HS-27A (cell line): ENCODE measurements at regions not wholly inside any gene's neighbourhood (a gene's known extent, or its start where the extent isn't known, plus 50 kb on each side); places are given as distances from the start of the nearest gene placed in this dataset.
A peak's percentile ranks its signal among the peaks of the same experiment; 100 is the strongest.

Experiments
- DNase-seq: peaks from one replicate; pipeline ENCODE4 v3.0.0-alpha.2; 2012; ENCODE audit warnings: low read depth, missing footprints

DNA sequence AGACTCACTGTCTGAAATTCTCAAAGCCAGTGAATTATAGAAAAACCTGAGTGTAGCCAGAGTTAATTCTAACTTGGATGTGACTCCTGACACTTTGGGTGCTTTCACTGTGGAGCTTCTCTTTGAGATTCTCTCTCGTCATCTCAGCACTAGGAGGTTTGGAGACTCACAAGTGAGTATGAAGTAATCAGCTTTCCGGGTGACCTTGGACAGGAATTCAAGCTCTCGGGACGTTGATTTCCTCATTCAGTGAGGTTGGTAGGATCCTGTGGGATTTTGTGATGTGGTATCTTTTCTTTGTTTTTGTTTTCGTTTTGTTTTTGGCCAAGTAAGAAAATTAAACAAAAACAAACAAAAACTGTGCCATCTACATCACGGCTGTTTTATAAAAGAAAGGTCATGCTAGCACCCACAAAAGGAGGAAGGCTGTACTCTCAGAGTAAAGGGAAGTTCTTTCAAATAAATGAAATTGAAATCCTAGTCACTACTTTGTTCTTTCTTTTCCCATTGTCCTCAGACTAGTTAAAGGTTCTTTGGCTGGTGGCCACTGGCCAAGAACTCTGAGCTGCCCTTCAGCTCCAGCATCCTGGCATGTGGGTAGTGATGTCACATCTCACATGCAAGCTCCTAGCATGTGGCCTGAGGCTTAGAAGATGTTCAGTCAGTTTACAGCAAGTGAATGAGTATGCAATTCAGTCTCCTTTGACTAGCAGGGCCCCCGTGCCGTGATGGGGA, 263.3 kb upstream of the TPM1 start:
- DNase-seq, result no peak

DNA sequence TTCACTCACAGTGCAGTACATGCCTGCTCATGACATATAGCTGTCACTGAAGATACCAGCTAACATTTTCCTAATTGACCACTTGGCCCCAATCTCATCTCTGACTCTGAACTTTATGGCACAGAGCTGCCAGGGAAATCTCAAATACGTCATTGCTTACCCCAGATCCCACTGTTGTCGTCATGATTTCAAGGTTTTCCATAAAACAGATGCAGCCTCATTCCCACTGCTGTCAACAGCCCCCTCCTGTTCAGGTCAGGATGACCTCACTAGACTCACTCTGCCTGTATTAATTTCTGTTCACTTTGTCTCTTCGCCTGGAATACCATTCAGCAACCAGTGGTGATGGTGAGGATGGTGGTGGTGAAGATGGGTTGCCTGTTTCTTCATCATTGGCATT, 262.6 kb upstream of the TPM1 start:
- DNase-seq, result no peak

DNA sequence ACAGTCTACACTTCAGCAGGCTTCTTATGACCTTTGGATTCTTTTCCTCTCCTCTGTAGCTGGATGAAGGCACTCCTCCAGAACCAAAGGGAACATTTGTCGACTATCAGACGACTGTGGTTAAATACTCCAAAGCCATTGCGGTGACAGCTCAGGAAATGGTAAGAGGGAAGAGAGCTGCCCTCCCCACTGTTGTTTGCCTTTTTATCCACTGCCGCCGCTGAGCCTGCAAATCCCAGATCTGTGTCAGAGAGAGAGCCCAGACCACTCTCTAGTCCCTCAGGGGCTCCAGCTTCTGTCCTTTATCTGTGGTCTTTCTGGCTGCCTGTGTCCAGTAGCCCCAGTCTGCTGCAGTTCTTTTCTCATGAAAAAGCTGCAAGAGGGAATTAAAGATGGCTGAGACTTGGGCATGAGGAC, 261.5 kb upstream of the TPM1 start:
- DNase-seq, result no peak

DNA sequence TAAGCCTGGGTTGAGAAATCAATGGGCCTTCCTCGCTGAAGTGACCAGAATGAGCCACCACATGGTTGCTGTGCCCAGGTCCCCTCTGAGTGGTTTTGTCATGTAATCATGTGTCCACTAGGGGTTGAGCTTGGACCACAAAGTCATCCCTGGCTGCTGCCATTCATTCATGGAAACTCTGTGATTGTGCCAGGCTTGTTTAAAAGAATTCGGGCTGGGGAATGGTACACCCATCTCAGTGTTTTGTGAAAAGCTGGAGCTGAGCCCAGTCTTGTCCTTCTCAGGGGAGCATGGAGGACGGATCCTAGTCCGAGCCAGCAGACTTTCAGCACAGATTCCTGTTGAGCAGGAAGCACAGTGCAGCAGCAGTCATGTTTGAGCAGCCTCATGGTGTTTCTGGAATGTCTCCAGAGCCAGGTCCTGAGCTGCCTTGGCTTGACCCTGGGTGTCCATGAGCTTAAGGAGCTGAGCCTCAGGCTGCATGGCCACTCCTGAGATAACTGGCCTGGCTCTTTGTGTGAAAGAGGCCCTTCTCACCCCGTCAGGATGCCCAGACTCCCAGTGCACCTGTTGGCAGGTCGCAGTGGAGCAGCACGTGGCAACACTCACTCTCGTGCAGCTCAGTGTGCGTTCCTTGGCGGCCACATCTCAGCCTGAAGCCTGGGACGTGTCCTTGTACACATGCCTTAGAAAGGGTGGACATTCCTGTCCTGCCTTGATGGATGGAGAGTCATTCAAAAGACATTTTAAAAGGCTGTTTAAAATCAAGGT, 260.3 kb upstream of the TPM1 start:
- peak; percentile 93 for DNase-seq

DNA sequence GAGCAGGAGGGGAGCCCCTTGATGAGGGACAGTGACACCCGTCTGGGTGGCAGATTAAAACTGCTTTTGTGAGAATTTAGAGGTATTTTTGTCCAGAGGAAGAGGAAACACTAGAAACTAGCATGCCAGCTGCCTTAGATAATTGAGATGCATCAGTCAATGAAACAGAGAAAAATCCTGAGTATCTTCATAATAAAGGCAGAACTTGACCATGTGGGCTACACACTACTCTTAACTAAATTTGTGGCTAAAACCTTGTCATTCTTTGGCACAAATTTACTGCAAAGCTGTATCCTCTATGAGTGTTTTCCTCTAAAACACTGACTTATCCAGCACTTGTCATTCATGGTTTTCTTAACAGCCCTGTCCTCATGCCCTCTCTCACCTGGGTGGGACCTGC, 259.7 kb upstream of the TPM1 start:
- no peak for DNase-seq

DNA sequence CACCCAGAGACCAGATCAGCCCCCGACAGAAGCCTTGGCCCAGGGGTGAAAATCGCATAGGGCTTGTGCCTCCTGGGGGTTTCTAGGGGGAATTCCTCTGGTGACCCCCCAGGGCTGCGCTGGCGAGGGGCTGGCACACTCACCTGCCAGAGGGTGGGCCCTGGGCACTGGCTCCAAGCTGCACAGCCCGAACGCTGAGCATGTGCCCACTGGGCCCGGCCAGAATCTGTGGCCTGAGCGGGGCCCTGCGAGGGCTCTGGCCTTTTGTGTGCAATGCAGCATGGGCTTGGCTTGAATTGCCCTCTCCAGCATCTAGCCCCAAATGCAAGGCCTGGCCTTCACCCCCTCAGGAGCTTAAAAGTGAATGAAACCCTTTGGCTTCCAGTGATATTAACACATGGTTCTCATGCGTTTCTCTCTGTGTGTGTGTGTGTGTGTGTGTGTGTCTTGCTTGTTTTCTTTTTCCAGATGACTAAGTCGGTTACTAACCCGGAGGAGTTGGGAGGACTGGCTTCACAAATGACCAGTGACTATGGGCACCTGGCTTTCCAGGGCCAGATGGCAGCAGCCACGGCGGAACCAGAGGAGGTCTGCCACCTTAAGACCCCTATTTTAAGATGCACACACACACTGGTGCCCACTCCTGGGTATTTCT, 259.1 kb upstream of the TPM1 start:
- DNase-seq, result peak; percentile 77

DNA sequence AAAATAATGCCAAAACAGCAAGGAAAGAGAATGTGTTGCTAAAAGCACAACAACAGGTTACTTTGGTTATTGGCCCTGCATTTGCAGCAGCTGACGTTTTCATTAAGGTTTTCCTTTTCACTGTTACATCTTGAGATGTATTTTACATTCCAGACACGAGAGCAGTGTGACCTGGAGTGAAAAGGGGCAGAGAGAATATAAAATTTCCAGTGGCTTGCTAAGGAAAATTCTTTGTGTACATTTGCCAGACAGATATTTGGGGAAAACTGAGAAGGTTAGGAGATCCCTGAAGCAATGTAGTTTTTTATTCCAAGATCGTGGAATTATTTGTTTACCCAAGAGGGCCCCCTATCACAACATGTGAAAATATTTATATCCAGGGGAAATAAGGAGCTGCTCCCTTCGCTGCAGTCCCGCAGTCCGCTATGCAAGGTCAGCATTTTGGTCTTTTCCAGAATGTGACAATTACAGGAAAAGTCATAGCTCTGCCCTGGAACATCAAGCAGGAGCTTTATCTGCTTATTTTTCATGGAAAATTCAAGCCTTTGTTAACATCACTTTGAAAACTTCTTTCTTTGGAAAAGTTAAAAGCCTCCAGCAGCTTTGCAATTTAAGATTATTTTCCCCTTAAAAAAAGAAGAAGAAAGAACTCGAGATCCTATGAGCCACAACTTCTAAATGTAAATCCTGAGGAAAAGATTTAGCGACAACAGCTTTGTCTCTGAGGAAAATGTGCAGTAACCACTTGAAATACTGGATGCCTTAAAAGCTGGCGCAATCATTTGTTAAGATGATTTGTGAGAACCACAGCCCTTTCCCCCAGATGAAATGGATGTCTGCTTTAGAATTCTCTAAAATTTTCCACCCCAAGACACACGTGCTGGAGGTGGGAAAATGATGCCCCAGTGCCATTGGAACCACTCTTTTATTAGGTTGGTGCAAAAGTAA, 256.4 kb upstream of the TPM1 start:
- DNase-seq, result no peak

DNA sequence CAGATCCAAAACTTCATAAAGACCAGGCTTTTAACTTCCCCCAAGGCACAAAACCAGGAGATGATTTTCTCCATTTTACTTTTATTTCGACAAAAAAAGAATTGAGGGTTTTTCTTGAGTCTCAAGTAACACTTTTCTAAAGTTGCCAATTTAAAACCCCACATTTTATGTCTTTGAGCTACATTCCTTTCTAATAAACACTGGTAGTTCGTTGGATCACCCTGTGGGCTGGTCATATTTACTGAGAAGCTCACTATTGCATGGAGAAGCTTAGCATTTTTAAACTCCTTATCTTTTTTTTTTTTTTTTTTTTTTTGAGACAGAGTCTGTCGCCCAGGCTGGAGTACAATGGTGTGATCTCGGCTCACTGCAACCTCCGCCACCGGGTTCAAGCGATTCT, 255.1 kb upstream of the TPM1 start:
- no peak for DNase-seq

DNA sequence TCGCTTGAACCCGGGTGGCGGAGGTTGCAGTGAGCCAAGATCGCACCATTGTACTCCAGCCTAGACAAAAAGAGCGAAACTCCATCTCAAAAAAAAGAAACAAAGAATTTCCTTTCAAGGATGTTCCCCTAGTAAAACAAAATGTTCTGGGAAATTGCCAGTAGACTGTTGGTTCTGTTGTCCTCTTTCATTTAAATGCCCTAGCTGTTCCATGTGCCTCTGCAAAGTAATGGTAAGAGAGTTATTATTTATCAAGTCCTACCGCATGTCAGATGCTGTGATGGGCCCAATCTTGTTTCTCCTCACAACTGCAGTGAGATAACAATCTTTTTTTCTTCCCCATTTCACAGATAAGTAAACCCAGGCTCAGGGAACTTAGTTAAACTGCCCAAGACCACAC, 254.3 kb upstream of the TPM1 start:
- no peak for DNase-seq

DNA sequence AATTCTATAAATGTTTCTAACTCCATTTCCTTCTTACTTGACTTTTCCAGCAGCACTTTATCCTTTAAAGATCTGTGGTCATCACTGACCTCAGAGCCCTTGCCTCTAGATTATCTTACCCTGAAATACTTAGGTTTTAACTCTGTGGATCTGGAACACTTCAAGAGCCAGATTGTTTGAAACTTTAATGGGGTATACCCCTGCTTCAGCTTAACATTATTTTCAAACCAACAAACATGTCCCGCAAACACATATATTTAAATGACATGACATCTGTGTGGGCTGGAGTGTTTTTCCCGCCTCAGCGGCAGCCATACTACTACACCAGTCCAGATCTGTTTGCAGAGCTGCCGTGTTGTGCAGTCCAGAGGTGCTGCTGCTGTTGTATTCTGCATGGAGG, 252.0 kb upstream of the TPM1 start:
- no peak for DNase-seq

DNA sequence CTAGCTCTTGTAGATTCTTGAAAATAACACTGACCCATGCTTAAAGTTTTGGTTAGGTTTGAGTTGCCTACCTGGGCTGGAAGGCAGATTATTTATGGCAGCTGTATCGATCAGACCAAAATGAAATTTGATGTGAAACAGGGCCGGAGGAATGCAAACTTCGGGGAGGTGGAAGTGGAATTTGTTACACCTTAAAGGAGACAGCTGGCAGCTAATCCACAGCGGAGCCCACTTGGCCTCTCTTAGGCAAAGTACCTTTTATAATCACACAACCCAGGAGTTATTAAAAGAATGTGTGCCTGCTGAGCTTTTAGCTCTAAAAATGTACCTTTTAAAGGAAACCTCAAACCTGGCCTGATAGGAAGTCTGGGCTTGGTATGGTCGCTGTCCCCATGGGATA, 250.9 kb upstream of the TPM1 start:
- no peak for DNase-seq

DNA sequence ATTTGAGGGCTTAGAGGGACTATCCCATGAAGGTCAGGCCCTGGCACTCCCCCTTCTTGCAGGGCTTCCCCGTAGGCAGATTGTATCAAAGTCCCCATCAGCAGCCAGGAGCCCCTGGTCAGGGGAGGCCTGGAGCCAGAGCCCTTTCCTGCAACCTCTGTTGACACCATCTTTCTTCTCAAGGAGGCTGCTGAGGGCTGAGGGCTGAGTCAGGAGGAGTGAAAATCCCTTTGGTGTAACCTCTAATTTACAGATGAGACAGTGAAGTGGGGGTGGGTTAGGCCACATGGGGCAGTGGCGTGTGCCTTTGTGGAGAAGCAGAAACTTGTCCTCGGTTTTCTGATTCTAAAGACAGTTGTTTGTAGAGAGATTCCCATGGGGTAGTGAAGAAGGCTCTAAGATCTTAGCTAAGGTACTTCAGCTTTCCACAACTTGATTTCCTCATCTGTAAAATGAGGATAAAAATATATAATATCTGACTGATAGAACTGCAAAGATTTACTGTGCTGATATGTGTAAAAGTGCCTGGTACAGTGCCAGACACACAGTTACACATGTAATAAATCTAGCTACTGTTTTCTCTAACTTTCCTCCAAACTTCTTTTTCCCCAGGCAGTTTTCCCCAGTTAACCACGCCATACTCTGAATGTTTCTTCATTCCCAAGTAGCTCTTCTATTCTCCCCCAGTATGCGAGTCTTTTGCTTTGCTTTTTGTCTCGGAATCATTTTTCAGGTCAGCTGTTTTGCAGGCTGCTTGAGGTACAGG, 249.4 kb upstream of the TPM1 start:
- no peak for DNase-seq

DNA sequence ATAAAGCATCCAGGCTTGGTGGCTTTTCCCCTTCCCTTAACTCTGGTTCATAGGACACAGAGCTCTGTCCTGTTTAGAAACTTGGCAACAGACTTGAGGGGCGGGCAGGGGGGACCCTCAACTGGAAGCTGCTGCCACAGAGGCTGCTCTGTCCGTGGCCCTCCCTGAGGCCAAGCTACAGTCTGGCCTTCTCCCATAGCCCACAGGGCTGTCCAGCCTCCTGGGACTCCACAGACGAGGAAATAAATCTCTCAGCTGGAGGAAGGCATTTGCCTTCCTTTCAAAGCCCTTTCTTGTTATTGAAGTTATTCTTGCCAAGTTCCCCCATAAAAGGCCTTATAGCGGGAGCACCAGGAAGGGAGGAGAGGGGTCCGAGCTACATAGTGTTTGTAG, 248.8 kb upstream of the TPM1 start:
- no peak for DNase-seq

DNA sequence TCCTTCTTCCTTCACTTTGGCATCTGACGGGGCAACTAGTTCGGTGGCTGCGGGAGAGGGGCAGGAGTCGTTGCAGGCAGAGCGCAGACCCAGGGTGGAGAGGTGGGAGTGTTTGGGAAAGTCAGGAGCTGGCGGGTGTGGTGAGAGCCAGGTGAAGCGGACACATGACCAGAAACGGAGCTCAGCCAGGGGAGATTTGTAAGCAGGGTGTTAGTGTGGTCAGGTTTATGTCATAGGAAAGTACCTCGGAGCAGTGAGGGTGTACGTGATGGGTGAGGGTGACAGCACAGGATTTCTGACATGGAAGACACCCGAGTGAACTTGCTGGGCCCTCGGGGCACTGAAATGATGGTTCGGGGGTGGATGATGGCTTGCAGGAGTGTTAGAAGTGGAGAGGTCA, 247.4 kb upstream of the TPM1 start:
- DNase-seq, result no peak

DNA sequence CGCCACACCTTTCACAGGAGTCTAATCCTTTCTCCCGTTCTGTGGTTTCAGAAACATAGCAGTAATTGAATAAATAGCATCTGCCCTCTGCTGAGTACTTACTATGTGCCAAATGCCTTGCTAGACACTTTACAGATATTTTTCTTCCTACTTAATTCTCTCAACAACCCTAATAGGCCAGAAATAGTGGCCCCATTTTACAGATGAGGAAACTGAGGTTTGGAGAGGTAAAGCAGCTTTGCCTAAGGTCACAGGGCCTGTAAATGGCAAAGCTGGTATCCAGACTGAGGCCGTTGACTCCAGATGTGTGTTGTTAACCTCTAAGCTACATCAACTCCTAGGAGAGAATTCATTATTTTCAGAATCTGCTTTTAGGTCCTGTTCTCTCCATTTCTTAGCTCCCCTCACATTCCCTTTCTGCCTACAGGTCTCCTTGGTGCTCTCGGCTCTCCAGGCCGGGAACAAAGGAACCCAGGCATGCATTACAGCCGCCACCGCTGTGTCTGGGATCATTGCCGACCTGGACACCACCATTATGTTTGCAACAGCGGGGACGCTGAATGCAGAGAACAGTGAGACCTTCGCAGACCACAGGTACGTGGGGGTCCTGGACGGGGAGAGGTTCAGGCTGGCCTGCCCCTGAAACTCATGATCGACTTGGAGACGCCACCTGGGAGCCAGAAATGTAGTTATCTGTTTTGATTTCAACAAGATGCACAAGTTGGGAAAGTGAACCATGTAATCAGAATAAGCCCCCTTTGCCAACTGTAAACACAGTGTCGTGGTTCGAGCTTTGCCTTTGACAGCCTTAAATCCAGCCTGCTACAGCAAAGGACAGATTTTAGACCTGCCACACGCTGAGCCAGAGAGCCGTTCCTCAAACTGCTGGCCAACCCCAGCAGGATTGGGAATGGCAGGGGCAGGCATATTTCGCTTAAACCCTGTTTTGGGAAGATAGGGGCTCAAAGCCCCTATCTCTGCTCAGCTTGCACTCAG, 246.5 kb upstream of the TPM1 start:
- no peak for DNase-seq

DNA sequence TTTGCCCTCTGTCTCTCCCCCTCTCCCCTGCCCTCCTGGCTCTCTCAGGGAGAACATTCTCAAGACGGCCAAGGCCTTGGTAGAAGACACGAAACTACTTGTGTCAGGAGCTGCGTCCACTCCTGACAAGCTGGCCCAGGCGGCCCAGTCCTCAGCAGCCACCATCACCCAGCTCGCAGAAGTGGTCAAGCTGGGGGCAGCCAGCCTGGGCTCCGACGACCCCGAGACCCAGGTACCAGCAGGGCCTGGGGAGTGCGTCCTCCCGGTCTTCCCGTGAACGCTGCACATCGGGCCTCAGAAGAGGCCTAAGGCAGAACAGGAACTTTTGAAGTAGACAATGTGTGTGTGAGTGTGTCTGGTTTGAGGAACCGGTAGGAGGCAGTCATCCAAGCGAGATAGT, 245.4 kb upstream of the TPM1 start:
- no peak for DNase-seq

DNA sequence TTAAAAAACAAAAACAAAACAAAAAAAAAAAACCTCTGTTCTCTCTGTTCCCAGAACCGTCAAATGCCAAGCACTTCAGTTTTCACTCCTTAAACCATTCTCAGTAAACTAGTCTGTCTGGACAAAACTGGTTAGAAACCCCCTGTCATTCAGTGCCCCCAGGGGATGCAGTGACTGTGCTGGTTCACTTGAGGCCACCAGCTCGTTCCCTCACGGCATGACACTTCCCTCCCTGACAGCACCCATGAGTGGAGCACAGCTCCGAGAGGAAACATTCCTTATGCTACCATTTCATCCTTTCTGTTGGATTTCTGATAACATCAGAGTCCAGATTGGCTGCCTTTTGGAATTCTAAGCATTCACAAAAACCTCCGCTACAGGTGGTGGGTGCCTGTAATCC, 244.0 kb upstream of the TPM1 start:
- no peak for DNase-seq

DNA sequence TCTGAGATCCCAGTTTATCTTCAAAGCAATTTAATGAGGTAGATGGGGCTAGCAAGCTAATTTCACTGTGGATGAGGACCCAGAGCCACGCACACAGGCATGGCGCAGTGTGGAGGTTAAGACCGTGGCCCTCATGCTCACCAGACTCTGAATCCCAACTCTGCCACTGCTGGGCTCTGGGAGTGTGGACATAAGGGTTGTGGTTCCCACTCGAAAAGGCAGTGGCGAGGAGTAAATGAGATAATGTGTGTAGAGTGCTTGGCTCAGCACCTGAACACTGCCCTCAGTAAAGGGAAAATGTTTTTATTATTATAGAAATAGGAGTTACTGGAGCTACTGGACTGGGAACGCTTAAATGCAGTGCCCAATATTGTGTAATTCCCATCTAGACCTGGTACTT, 243.5 kb upstream of the TPM1 start:
- DNase-seq, result no peak

DNA sequence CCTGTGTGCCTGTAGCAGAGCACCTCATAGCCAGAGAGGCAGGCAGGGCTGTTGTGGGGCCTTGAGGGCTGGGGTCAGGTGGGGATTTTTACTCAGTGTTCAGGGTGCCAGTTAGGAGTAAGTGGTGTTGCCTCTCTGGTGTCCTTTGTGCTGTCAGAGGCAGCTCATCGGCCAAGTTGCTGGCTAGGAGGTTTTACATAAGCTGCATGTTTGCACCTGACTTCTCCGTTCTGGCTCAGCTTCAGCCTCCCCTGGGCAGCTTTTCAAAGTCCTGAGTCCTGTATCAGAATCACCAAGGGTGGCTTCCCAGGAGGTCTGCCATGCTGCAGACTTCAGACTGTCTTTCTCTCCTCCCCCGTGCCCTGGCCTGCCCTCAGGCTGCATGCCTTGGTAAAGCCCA, 242.6 kb upstream of the TPM1 start:
- DNase-seq, result no peak

DNA sequence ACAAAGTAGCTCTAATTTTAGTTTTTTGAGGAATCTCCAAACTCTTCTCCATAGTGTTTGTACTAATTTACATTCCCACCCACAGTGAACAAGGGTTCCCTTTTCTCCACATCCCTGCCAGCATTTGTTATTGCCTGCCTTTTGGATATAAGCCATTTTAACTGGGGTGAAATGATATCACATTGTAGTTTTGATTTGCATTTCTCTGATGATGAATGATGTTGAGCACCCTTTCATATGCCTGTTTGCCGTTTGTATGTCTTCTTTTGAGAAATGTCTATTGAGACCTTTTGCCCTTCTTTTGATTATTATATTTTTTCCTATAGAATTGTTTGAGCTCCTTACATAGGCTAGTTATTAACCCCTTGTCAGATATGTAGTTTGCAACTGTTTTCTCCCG, 239.9 kb upstream of the TPM1 start:
- no peak for DNase-seq
